ENCODE measurements at regions not wholly inside any gene's neighbourhood (a gene's known extent, or its start where the extent isn't known, plus 50 kb on each side); places are given as distances from the start of the nearest gene placed in this dataset.

GRCh38 chr5:12315461-12315860, 411.2 kb upstream of the CTNND2 start:
- no peak for TF ChIP-seq CTCF (IDR thresholded peaks at IDR 0.05)
- no peak for TF ChIP-seq EZH2 (IDR thresholded peaks at IDR 0.05)
- TF ChIP-seq EZH2phosphoT487 (IDR thresholded peaks at IDR 0.05): no peak
